Liver (tissue), 3 donors: ENCODE measurements at regions not wholly inside any gene's neighbourhood (a gene's known extent, or its start where the extent isn't known, plus 50 kb on each side); places are given as distances from the start of the nearest gene placed in this dataset.

Experiments used
- CTCF ChIP-seq: fragments of 150-350 bp; IDR thresholded peaks from 2 replicates; pipeline ENCODE4 v1.5.1; 2017; ENCODE audit warnings: improper control_type of control experiment, low read depth, low read length; ENCODE audit not compliant: missing input control
- EGR1 ChIP-seq, 2 donors: IDR thresholded peaks; 2 replicates each; pipeline ENCODE4 v1.6.1; 2016 to 2018; ENCODE audit warnings: antibody characterized with exemption in 2 of 2, low read depth in 2 of 2
- FOXA1 ChIP-seq: IDR thresholded peaks from 2 replicates; pipeline ENCODE4 v1.6.1; 2016; ENCODE audit warnings: antibody characterized with exemption
- HNF4G ChIP-seq: IDR thresholded peaks from 2 replicates; pipeline ENCODE4 v1.6.1; 2016; ENCODE audit warnings: antibody characterized with exemption
- REST ChIP-seq: IDR thresholded peaks from 2 replicates; pipeline ENCODE4 v1.6.1; 2016; ENCODE audit warnings: antibody characterized with exemption, mild to moderate bottlenecking
- donor health status: healthy.
- donor health status: healthy.

GRCh38 chr11:105449100-105449734 is 160.7 kb upstream of the GRIA4 start:
- TF ChIP-seq CTCF (no peak), EGR1 (IDR thresholded peaks at IDR 0.05; ENCODE audit: low read depth in 2 of 2) (no peak), FOXA1 (no peak), REST (no peak), HNF4G (no peak)
